B cell (primary cell): ENCODE measurements at regions not wholly inside any gene's neighbourhood (a gene's known extent, or its start where the extent isn't known, plus 50 kb on each side); places are given as distances from the start of the nearest gene placed in this dataset.

Experiments
- EZH2 ChIP-seq: IDR thresholded peaks from 2 replicates; pipeline ENCODE4 v1.6.1; 2012; ENCODE audit warnings: borderline replicate concordance, low read depth, mild to moderate bottlenecking, moderate library complexity, low read length; ENCODE audit not compliant: insufficient read depth, poor library complexity, severe bottlenecking
- TF ChIP-seq, protein P1 (sequence below): fragments of 200-600 bp; IDR thresholded peaks from one replicate; pipeline ENCODE4 v1.8.0; 2022; ENCODE audit warnings: antibody characterized with exemption, mild to moderate bottlenecking

DNA sequence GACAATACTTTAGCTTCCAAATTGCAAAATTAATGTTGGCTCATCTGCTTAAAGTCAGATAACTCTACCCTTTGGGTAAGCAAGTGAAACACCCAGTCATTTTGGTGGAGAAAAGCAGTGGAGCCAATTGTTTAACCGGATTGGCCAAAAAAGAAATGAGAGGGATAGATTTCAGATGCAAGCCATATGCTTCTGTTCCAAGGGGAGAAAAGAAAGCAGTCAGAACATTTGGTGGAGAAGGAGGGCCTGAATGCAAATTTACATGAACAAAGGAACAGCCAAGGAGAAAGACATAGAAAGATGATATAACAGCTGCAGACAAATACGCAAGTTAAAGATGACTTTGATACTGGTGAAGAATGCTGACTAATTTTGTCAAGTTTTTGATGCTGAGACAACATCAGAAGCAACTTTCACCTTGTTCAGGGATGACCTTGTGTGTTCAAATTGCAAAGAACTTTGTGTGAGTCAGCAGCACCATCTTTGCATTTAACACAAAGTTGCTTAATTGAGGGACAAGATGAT is 173.1 kb downstream of the TGFB2 start:
- TF ChIP-seq, protein P1, sequence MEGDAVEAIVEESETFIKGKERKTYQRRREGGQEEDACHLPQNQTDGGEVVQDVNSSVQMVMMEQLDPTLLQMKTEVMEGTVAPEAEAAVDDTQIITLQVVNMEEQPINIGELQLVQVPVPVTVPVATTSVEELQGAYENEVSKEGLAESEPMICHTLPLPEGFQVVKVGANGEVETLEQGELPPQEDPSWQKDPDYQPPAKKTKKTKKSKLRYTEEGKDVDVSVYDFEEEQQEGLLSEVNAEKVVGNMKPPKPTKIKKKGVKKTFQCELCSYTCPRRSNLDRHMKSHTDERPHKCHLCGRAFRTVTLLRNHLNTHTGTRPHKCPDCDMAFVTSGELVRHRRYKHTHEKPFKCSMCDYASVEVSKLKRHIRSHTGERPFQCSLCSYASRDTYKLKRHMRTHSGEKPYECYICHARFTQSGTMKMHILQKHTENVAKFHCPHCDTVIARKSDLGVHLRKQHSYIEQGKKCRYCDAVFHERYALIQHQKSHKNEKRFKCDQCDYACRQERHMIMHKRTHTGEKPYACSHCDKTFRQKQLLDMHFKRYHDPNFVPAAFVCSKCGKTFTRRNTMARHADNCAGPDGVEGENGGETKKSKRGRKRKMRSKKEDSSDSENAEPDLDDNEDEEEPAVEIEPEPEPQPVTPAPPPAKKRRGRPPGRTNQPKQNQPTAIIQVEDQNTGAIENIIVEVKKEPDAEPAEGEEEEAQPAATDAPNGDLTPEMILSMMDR = no peak
- no peak for TF ChIP-seq EZH2
